Upper lobe of right lung (tissue), 1 donor: ENCODE measurements at regions not wholly inside any gene's neighbourhood (a gene's known extent, or its start where the extent isn't known, plus 50 kb on each side); places are given as distances from the start of the nearest gene placed in this dataset.

Experiments
- ATAC-seq: fragments of 200-7000 bp; cut with Tn5 transposase; one replicate; pipeline ENCODE4 v1.9.1; 2020; ENCODE audit warnings: mild to moderate bottlenecking, moderate library complexity
- DNase-seq: peaks from one replicate; pipeline ENCODE4 v3.0.0-alpha.2; 2020
- H3K27ac ChIP-seq: fragments of 200-600 bp; one replicate; pipeline ENCODE4 v1.8.0; 2022
- H3K27me3 ChIP-seq: fragments of 200-600 bp; one replicate; pipeline ENCODE4 v1.8.0; 2022; ENCODE audit warnings: mild to moderate bottlenecking
- H3K36me3 ChIP-seq: fragments of 200-600 bp; one replicate; pipeline ENCODE4 v1.8.0; 2022
- H3K4me1 ChIP-seq: fragments of 200-600 bp; one replicate; pipeline ENCODE4 v1.8.0; 2022
- H3K4me3 ChIP-seq: fragments of 200-600 bp; one replicate; pipeline ENCODE4 v1.8.0; 2022; ENCODE audit warnings: mild to moderate bottlenecking
- H3K9me3 ChIP-seq: fragments of 200-600 bp; one replicate; pipeline ENCODE4 v1.8.0; 2022
- CTCF ChIP-seq: fragments of 200-600 bp; IDR thresholded peaks from one replicate; pipeline ENCODE4 v1.8.0; 2022; ENCODE audit warnings: antibody characterized with exemption
- intact Hi-C: fragments of 100-400 bp; cut with DNase I; formaldehyde crosslinking; loops from one replicate; pipeline ENCODE4 v1.11.0; 2022
- donor health status: DM: no; HTN: yes; CAD: no; lungs with severe emphysema.

- no peak for DNase-seq
- no peak for ATAC-seq
- H3K4me3 ChIP-seq: no peak overlapping the region
- no peak for TF ChIP-seq CTCF
- H3K9me3 ChIP-seq: no peaks in the 10 kb centered on the region
- no peaks in the 10 kb centered on the region for H3K27me3 ChIP-seq
- no peak overlapping the region for H3K27ac ChIP-seq
- no peaks in the 10 kb centered on the region for H3K36me3 ChIP-seq
- no peaks in the 10 kb centered on the region for H3K4me1 ChIP-seq
- intact Hi-C loops: loop anchor here (5.0 kb wide), 1 partner anchor 79 kb away; no protein-coding TSS in a partner anchor
Observed at GRCh38 chr14:22393796-22394195, 195.2 kb downstream of the DAD1 start.

DNA sequence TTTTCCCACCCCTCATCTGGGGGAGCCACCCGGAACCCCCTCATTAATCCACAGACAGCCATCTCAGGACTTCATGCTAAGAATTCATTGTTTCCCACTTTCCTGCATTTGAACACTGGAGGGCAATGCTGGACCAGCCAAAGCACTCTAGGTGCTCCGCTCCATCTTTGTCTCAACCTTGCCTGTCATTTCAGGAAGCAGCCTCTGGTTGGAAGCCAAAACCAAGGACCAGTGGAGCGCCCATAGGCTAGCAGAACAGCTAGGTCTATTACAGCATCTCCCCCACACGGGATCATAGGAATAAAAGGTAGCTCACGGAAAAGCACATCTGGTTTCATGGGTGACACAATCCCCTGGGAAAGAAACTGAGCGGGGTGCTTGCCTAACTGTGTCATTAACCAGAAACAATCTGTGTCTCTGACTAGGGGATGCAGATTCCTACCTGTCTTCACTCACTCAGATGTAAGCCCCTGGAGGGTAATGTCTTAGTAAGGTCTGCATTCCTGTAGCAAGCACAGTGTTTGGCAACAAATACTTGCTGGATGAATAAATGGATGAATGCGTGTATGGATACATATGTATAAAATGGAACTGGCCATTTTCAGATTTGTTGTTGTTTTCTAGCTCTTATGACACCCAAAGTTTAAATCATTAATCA is 197.0 kb downstream of the DAD1 start:
- intact Hi-C loops: loop anchor here (5.0 kb wide), 1 partner anchor 80 kb away; no protein-coding TSS in a partner anchor
- ATAC-seq: peak; percentile 91
- Histone ChIP-seq H3K9me3 (no peaks in the 10 kb centered on the region), H3K36me3 (no peaks in the 10 kb centered on the region), H3K27me3 (no peaks in the 10 kb centered on the region), H3K4me1 (no peaks in the 10 kb centered on the region), H3K4me3 (no peak overlapping the region), H3K27ac (no peak overlapping the region)
- peak; percentile 64 for DNase-seq
- peak; percentile 62 for TF ChIP-seq CTCF

- Histone ChIP-seq H3K27ac (no peak overlapping the region), H3K4me3 (no peak overlapping the region), H3K36me3 (no peaks in the 10 kb centered on the region), H3K27me3 (no peaks in the 10 kb centered on the region), H3K9me3 (no peaks in the 10 kb centered on the region), H3K4me1 (no peaks in the 10 kb centered on the region)
- no peak for ATAC-seq
- no peak for DNase-seq
- TF ChIP-seq CTCF: no peak
- intact Hi-C loops: loop anchor here (5.0 kb wide), 1 partner anchor 81 kb away; no protein-coding TSS in a partner anchor
Observed at GRCh38 chr14:22390824-22391461, 198.1 kb downstream of the DAD1 start.

DNA sequence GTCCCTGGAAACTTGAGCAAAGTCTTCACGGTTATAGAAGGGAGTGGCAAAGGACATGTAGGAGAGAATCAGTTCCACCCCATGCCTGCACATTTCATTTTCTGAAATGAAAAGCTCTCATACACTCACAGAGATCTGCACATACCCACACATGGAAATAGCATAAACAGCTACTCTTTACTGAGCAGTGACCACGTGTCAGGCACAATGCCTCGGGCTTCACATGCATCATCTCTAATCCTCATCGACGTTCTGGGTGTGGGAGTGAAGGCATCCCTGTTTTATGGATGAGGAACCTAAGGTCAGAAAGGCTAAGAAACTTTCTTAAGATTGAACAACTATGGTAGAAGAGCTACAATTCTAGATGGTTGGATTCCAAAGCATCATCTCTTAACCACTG is 198.8 kb downstream of the DAD1 start:
- intact Hi-C loops: loop anchor here (5.0 kb wide), 1 partner anchor 82 kb away; no protein-coding TSS in a partner anchor

More for the DNA sequence above, 198.8 kb downstream of the DAD1 start:
- Histone ChIP-seq H3K36me3 (no peaks in the 10 kb centered on the region), H3K27me3 (no peaks in the 10 kb centered on the region), H3K4me1 (no peaks in the 10 kb centered on the region), H3K9me3 (no peaks in the 10 kb centered on the region), H3K27ac (no peak overlapping the region), H3K4me3 (no peak overlapping the region)
- no peak for ATAC-seq
- no peak for TF ChIP-seq CTCF
- DNase-seq: no peak
